ENCODE measurements at regions not wholly inside any gene's neighbourhood (a gene's known extent, or its start where the extent isn't known, plus 50 kb on each side); places are given as distances from the start of the nearest gene placed in this dataset.

- no peaks in the 10 kb centered on the region for H3K36me3 ChIP-seq (ENCODE audit: control insufficient read depth, insufficient read depth, low read length)
- H3K4me1 ChIP-seq = no peaks in the 10 kb centered on the region
- no peaks in the 10 kb centered on the region for H3K27me3 ChIP-seq (ENCODE audit: control insufficient read depth, insufficient read depth, low read length)
- no peak overlapping the region for H3K4me3 ChIP-seq (ENCODE audit: low read depth, low read length)
- H3K79me2 ChIP-seq = no peaks in the 10 kb centered on the region
- H3K27ac ChIP-seq = no peak overlapping the region
- H3K4me2 ChIP-seq (ENCODE audit: low read length) = no peak overlapping the region
- no peaks in the 10 kb centered on the region for H3K9me3 ChIP-seq (ENCODE audit: control insufficient read depth, low read length)
- TF ChIP-seq, protein P1, sequence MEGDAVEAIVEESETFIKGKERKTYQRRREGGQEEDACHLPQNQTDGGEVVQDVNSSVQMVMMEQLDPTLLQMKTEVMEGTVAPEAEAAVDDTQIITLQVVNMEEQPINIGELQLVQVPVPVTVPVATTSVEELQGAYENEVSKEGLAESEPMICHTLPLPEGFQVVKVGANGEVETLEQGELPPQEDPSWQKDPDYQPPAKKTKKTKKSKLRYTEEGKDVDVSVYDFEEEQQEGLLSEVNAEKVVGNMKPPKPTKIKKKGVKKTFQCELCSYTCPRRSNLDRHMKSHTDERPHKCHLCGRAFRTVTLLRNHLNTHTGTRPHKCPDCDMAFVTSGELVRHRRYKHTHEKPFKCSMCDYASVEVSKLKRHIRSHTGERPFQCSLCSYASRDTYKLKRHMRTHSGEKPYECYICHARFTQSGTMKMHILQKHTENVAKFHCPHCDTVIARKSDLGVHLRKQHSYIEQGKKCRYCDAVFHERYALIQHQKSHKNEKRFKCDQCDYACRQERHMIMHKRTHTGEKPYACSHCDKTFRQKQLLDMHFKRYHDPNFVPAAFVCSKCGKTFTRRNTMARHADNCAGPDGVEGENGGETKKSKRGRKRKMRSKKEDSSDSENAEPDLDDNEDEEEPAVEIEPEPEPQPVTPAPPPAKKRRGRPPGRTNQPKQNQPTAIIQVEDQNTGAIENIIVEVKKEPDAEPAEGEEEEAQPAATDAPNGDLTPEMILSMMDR (IDR thresholded peaks at IDR 0.05) = no peak
- H2AFZ ChIP-seq = no peak overlapping the region
- no peak overlapping the region for H3K9ac ChIP-seq
These were observed 87.5 kb upstream of the DHX15 start for GRCh38 chr4:24671849-24672248.

GRCh38 chr4:24672880-24673279 is 88.5 kb upstream of the DHX15 start:
- H2AFZ ChIP-seq = no peak overlapping the region
- no peak overlapping the region for H3K27ac ChIP-seq
- no peaks in the 10 kb centered on the region for H3K27me3 ChIP-seq (ENCODE audit: control insufficient read depth, insufficient read depth, low read length)
- no peaks in the 10 kb centered on the region for H3K9me3 ChIP-seq (ENCODE audit: control insufficient read depth, low read length)
- H3K9ac ChIP-seq = no peak overlapping the region
- H3K4me1 ChIP-seq = no peaks in the 10 kb centered on the region
- H3K79me2 ChIP-seq = no peaks in the 10 kb centered on the region
- H3K4me3 ChIP-seq (ENCODE audit: low read depth, low read length) = no peak overlapping the region
- TF ChIP-seq, protein P1 (IDR thresholded peaks at IDR 0.05) = no peak
- H3K4me2 ChIP-seq (ENCODE audit: low read length) = no peak overlapping the region
- no peaks in the 10 kb centered on the region for H3K36me3 ChIP-seq (ENCODE audit: control insufficient read depth, insufficient read depth, low read length)

GRCh38 chr4:24674279-24674678 is 89.9 kb upstream of the DHX15 start:
- TF ChIP-seq, protein P1 (IDR thresholded peaks at IDR 0.05) = no peak
- no peaks in the 10 kb centered on the region for H3K4me1 ChIP-seq
- H3K27ac ChIP-seq = no peak overlapping the region
- no peak overlapping the region for H2AFZ ChIP-seq
- no peaks in the 10 kb centered on the region for H3K79me2 ChIP-seq
- H3K4me2 ChIP-seq (ENCODE audit: low read length) = no peak overlapping the region
- no peaks in the 10 kb centered on the region for H3K36me3 ChIP-seq (ENCODE audit: control insufficient read depth, insufficient read depth, low read length)
- H3K9ac ChIP-seq = no peak overlapping the region
- no peaks in the 10 kb centered on the region for H3K27me3 ChIP-seq (ENCODE audit: control insufficient read depth, insufficient read depth, low read length)
- H3K4me3 ChIP-seq (ENCODE audit: low read depth, low read length) = no peak overlapping the region
- H3K9me3 ChIP-seq (ENCODE audit: control insufficient read depth, low read length) = no peaks in the 10 kb centered on the region

GRCh38 chr4:24675721-24676389 is 91.5 kb upstream of the DHX15 start:
- Histone ChIP-seq H3K4me1 (no peaks in the 10 kb centered on the region), H2AFZ (no peak overlapping the region), H3K27me3 (ENCODE audit: control insufficient read depth, insufficient read depth, low read length) (no peaks in the 10 kb centered on the region), H3K27ac (no peak overlapping the region), H3K9me3 (ENCODE audit: control insufficient read depth, low read length) (no peaks in the 10 kb centered on the region), H3K4me3 (ENCODE audit: low read depth, low read length) (no peak overlapping the region), H3K36me3 (ENCODE audit: control insufficient read depth, insufficient read depth, low read length) (no peaks in the 10 kb centered on the region), H3K4me2 (ENCODE audit: low read length) (no peak overlapping the region), H3K79me2 (no peaks in the 10 kb centered on the region), H3K9ac (no peak overlapping the region)
- TF ChIP-seq, protein P1 (IDR thresholded peaks at IDR 0.05) = no peak

GRCh38 chr4:24677909-24678308 is 93.6 kb upstream of the DHX15 start:
- no peak overlapping the region for H2AFZ ChIP-seq

More at GRCh38 chr4:24677909-24678308, 93.6 kb upstream of the DHX15 start:
- Histone ChIP-seq H3K9me3 (ENCODE audit: control insufficient read depth, low read length) (no peaks in the 10 kb centered on the region), H3K9ac (no peak overlapping the region), H3K36me3 (ENCODE audit: control insufficient read depth, insufficient read depth, low read length) (no peaks in the 10 kb centered on the region), H3K27ac (no peak overlapping the region), H3K27me3 (ENCODE audit: control insufficient read depth, insufficient read depth, low read length) (no peaks in the 10 kb centered on the region), H3K79me2 (no peaks in the 10 kb centered on the region), H3K4me3 (ENCODE audit: low read depth, low read length) (no peak overlapping the region), H3K4me1 (no peaks in the 10 kb centered on the region), H3K4me2 (ENCODE audit: low read length) (no peak overlapping the region)
- TF ChIP-seq, protein P1 (IDR thresholded peaks at IDR 0.05) = no peak
